ENCODE measurements at regions not wholly inside any gene's neighbourhood (a gene's known extent, or its start where the extent isn't known, plus 50 kb on each side); places are given as distances from the start of the nearest gene placed in this dataset.

DNA sequence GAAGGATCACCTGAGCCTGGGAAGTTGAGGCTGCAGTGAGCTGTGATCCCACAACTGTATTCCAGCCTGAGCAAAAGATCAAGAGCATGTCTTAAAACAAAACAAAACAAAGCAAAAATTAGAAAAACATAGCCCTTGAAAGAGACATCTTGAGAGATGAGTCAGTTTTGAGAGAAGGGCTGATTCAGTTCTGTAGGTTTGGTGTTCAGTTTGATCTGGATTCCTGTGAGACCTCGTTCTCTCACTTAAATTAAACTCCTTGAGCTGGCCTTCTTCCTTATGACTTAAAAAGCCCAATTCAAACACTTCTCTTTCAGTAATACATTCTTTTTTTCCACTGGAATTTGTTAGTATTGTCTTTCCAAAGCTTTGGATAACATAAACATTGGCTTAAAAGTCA, 164.2 kb downstream of the NRIP1 start:
- no peak for TF ChIP-seq POLR2A (IDR thresholded peaks at IDR 0.05)
- TF ChIP-seq, protein P1, sequence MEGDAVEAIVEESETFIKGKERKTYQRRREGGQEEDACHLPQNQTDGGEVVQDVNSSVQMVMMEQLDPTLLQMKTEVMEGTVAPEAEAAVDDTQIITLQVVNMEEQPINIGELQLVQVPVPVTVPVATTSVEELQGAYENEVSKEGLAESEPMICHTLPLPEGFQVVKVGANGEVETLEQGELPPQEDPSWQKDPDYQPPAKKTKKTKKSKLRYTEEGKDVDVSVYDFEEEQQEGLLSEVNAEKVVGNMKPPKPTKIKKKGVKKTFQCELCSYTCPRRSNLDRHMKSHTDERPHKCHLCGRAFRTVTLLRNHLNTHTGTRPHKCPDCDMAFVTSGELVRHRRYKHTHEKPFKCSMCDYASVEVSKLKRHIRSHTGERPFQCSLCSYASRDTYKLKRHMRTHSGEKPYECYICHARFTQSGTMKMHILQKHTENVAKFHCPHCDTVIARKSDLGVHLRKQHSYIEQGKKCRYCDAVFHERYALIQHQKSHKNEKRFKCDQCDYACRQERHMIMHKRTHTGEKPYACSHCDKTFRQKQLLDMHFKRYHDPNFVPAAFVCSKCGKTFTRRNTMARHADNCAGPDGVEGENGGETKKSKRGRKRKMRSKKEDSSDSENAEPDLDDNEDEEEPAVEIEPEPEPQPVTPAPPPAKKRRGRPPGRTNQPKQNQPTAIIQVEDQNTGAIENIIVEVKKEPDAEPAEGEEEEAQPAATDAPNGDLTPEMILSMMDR (IDR thresholded peaks at IDR 0.05): no peak
